GM18868 (cell line): ENCODE measurements at regions not wholly inside any gene's neighbourhood (a gene's known extent, or its start where the extent isn't known, plus 50 kb on each side); places are given as distances from the start of the nearest gene placed in this dataset.
"Not testable (repeated sequence)": the region's sequence is repeated elsewhere in the genome, so short reads cannot be mapped to it uniquely, and the experiment has no call there.

Experiments used
- ATAC-seq: cut with Tn5 transposase; IDR thresholded peaks from one replicate; pipeline ENCODE4 v1.9.1; 2021; ENCODE audit warnings: mild to moderate bottlenecking, moderate library complexity; ENCODE audit not compliant: unreplicated experiment

GRCh38 chr21:5975719-5976118 is 4545.7 kb upstream of the TPTE start:
- ATAC-seq: not testable (repeated sequence)

- not testable (repeated sequence) for ATAC-seq
Observed at GRCh38 chr21:5997586-5997985, 4523.8 kb upstream of the TPTE start.

GRCh38 chr21:6015422-6016057 is 4505.8 kb upstream of the TPTE start:
- not testable (repeated sequence) for ATAC-seq

GRCh38 chr21:6020460-6020859 is 4500.9 kb upstream of the TPTE start:
- ATAC-seq: not testable (repeated sequence)

- not testable (repeated sequence) for ATAC-seq
Observed at GRCh38 chr21:6020953-6021716, 4500.2 kb upstream of the TPTE start.

- ATAC-seq: not testable (repeated sequence)
Observed at GRCh38 chr21:6021717-6022270, 4499.6 kb upstream of the TPTE start.

- not testable (repeated sequence) for ATAC-seq
Observed at GRCh38 chr21:6023331-6023730, 4498.1 kb upstream of the TPTE start.

- ATAC-seq: not testable (repeated sequence)
Observed at GRCh38 chr21:6025139-6025538, 4496.2 kb upstream of the TPTE start.

GRCh38 chr21:6027497-6027896 is 4493.9 kb upstream of the TPTE start:
- ATAC-seq: peak; percentile 61

- ATAC-seq: not testable (repeated sequence)
Observed at GRCh38 chr21:6034124-6034678, 4487.2 kb upstream of the TPTE start.

GRCh38 chr21:6034820-6035473 is 4486.4 kb upstream of the TPTE start:
- not testable (repeated sequence) for ATAC-seq

- not testable (repeated sequence) for ATAC-seq
Observed at GRCh38 chr21:6035474-6036155, 4485.8 kb upstream of the TPTE start.

- not testable (repeated sequence) for ATAC-seq
Observed at GRCh38 chr21:6039224-6039623, 4482.2 kb upstream of the TPTE start.

- ATAC-seq: not testable (repeated sequence)
Observed at GRCh38 chr21:6040095-6040494, 4481.3 kb upstream of the TPTE start.

GRCh38 chr21:6043430-6044275 is 4477.7 kb upstream of the TPTE start:
- not testable (repeated sequence) for ATAC-seq

- not testable (repeated sequence) for ATAC-seq
Observed at GRCh38 chr21:6044695-6045094, 4476.7 kb upstream of the TPTE start.

- not testable (repeated sequence) for ATAC-seq
Observed at GRCh38 chr21:6049930-6050329, 4471.5 kb upstream of the TPTE start.

- not testable (repeated sequence) for ATAC-seq
Observed at GRCh38 chr21:6052109-6052508, 4469.3 kb upstream of the TPTE start.

- ATAC-seq: not testable (repeated sequence)
Observed at GRCh38 chr21:6053145-6053544, 4468.2 kb upstream of the TPTE start.
